Fibroblast of mammary gland (primary cell): ENCODE measurements at regions not wholly inside any gene's neighbourhood (a gene's known extent, or its start where the extent isn't known, plus 50 kb on each side); places are given as distances from the start of the nearest gene placed in this dataset.

ENCODE experiments used
- DNase-seq: peaks from one replicate; pipeline ENCODE4 v3.0.0-alpha.2; 2010; ENCODE audit warnings: low read depth
- H3K4me3 ChIP-seq: 2 replicates; pipeline ENCODE4 v1.5.1; 2011; ENCODE audit warnings: low read depth, mild to moderate bottlenecking, low read length, moderate library complexity; ENCODE audit not compliant: control insufficient read depth
- CTCF ChIP-seq: conservative IDR thresholded peaks from 2 replicates; pipeline ENCODE4 v1.5.1; 2011; ENCODE audit warnings: low read depth, low read length, inconsistent platforms; ENCODE audit not compliant: control insufficient read depth, insufficient read depth

DNA sequence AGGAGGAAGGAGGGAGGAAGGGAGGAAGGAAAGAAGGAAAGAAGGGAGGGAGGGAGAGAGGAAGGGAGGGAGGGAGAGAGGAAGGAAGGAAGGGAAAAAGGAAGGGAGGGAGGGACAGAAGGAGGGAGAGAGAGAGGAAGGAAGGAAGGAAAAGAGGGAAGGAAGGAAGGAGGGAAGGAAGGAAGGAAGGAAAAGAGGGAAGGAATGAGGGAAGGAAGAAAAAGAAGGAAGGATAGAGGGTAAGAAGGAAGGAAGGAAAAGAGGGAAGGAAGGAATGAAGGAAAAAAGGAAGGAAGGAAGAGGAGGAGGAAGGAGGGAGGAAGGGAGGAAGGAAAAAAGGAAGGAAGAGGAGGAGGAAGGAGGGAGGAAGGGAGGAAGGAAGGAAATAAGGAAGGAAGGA lies 796.8 kb downstream of the ARAP2 start:
- no peak for DNase-seq
- TF ChIP-seq CTCF = no peak
- H3K4me3 ChIP-seq = no peak overlapping the region

GRCh38 chr4:35459045-35459444 lies 785.3 kb downstream of the ARAP2 start:
- DNase-seq = no peak

DNA sequence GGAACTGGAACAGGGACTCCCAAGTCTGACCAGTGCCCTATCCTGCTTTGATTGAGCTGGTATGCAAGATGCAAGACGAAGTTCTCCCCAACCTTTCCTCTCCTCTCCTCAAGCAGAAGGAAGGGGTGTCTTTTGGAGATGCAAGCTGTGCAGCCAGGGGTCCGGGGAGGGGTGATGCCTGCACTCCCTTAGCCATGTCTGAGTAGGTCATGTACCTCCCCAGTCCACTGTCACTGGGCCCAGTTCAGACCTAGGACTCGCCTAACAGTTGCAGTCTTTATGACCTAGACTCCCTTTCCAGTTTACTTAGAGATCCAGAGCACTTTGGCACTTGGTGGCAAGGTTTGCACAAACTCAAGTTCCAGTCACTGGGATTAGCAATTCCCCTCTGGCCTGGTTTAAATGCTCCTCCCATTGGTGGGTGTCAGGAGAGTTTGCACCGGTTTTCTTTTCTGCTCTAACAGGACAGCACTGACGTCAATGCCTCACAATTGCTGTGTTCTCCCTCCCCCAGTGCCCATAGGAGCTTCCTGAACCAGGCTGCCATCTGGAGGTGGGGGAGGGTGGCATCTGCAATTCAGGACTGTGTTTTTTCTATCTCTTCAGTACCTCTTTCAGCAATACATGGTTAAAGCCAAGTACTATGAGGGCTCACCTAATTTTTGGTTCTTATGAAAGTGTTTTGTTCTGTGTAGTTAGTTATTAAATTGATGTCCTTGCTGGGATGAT lies 782.2 kb downstream of the ARAP2 start:
- no peak overlapping the region for H3K4me3 ChIP-seq
- DNase-seq = no peak
- TF ChIP-seq CTCF = no peak

More at GRCh38 chr4:35459045-35459444, 785.3 kb downstream of the ARAP2 start:
- no peak overlapping the region for H3K4me3 ChIP-seq
- no peak for TF ChIP-seq CTCF

DNA sequence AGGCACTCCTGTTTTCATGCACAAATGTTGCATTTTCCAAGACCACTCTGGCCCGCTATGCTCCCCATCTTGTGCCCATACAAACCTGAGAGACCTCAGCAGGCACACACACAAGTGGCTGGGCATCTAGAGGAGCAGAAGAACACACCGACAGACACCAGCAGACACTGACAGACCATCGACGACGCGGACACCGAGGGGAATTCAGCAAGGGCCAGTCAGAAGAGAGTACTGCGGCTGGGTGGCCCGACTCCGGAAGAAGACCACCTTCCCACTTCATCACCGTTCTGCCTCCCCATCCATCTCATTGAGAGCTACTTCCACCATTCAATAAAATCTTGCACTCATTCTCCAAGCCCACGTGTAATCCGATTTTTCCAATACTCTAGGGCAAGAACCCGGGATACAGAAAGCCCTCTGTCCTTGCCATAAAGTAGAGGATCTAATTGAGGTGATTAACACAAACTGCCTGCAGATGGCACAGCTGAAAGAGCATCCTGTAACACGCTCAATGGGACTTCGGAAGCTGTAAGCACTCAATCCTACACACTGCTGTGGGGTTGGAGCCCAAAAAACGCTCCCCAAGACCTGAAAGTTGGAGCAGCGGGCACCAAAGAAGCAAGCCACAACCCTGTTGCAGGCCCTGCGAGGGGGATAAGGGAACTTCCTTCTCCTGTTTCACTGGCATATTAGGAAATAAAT lies 780.9 kb downstream of the ARAP2 start:
- no peak for TF ChIP-seq CTCF
- DNase-seq = no peak
- no peak overlapping the region for H3K4me3 ChIP-seq

GRCh38 chr4:35464964-35465528 lies 779.3 kb downstream of the ARAP2 start:
- DNase-seq = no peak
- no peak for TF ChIP-seq CTCF

GRCh38 chr4:35491093-35491492 lies 753.2 kb downstream of the ARAP2 start:
- TF ChIP-seq CTCF = no peak

More at GRCh38 chr4:35464964-35465528, 779.3 kb downstream of the ARAP2 start:
- no peak overlapping the region for H3K4me3 ChIP-seq

More at GRCh38 chr4:35491093-35491492, 753.2 kb downstream of the ARAP2 start:
- no peak for DNase-seq
- H3K4me3 ChIP-seq = no peak overlapping the region
